GM21528 (cell line): ENCODE measurements at regions not wholly inside any gene's neighbourhood (a gene's known extent, or its start where the extent isn't known, plus 50 kb on each side); places are given as distances from the start of the nearest gene placed in this dataset.
A peak's percentile ranks its signal among the peaks of the same experiment; 100 is the strongest.

Source experiments
- ATAC-seq: cut with Tn5 transposase; IDR thresholded peaks from one replicate; pipeline ENCODE4 v1.9.1; 2021; ENCODE audit warnings: mild to moderate bottlenecking, moderate library complexity; ENCODE audit not compliant: unreplicated experiment, low FRiP score

- ATAC-seq: no peak
Observed at GRCh38 chr5:115439639-115440038, 104.9 kb downstream of the FEM1C start.

- ATAC-seq: no peak
Observed at GRCh38 chr5:115439042-115439441, 105.5 kb downstream of the FEM1C start.

GRCh38 chr5:115435778-115436712 lies 108.5 kb downstream of the FEM1C start:
- ATAC-seq: no peak

- ATAC-seq: no peak
Observed at GRCh38 chr5:115435065-115435777, 109.4 kb downstream of the FEM1C start.

DNA sequence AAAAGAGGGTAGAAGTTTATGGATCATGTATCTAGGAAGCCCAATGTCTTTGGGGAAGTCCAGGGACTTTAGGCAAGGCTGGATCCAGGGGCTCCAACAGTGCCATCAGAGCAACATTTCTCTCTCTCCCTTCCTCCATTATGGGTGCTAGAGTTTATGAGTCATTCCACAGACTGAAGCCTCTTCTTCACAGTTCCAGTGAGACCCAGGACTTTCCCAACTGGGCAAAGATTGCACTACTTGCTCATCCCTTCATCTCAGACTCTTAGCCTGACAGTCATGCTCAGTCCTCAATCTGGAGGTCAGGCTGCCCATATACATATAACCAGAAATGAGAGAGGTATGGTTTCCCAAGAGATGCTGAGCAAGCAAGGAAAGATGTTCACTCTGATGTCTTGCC lies 110.7 kb downstream of the FEM1C start:
- no peak for ATAC-seq

GRCh38 chr5:115432691-115433090 lies 111.9 kb downstream of the FEM1C start:
- ATAC-seq: no peak

DNA sequence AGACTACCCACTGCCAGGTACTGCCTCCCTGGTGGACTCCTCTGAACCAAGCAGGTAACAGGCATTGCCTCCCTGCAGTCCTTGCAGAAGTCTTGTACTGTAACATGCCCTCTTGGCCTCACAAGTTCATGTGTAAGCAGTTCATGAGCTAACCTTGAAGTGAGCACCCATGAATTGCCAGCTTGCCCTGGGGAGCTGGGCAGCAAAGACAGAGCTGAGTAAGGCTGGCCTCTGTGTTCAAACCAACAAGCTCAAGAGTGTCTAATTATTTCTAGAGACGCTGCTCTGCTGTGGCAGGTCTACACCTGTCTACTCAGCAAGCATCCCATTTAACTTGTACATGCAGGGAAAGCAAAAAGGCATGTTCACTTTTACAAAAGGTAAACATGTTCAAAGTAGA lies 113.5 kb downstream of the FEM1C start:
- ATAC-seq: no peak

DNA sequence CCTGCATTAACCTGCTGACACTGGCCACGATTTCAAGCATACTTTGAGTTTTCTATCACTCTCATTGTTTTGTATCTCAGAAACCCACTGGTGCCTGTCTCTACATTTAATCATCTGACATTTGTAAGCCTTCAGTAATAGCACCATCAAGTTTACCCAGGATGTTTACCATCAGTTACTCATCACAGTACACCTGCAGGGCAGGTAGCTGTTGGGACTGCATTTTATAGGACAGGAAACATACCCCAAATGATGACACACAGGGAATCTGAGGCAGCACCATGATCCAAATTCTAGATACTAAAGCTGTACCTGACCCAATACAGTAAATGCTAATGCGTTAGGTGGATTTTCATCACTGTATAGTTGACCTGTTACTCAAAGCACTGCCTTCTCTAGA lies 114.2 kb downstream of the FEM1C start:
- ATAC-seq: no peak

DNA sequence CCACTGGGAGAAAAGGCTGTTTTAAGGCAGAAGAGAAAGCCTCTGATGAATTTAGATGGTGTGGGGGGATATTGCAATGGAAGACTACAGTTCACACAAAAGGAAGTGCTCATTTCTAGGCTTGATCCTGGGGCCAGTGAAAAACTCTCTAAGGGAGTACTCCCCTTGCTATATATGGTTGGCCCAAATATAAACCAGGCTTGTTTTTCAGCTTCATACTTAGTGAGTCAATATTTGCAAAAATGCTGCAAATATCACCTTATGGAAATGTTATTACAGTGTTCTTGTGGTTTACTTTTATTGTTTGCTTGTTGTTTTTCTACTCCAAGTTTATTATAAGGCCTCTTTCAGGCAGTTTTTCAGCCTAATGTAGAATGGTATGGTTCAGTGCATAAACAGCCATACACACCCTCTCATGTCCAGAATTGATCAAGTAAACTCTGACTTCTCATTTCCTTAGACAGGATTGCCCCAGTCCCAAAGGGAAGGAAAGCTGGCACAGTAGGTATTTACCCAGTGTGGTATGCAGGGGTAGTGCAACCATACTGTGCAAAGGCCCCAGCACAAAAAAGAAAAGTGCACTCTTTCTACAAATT lies 115.1 kb downstream of the FEM1C start:
- no peak for ATAC-seq

DNA sequence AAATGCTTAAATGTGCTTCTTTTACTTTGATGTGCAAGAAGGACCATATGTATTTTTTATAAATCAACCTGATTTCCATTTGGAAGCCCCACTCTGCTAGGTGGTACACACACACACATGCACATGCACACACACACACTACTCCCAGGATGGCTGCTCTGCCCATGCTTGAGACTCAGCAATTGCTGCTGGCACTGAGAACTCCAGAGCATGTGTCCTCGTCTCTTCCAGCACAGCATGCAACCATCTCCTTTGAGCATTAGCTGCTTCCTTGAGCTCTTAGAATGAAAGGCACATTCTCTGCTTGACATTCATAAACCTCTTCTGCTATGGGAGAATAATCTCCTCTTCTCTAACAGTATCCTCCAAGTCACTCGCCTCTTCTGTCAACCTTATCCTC lies 115.9 kb downstream of the FEM1C start:
- ATAC-seq: no peak

- no peak for ATAC-seq
Observed at GRCh38 chr5:115428248-115428647, 116.3 kb downstream of the FEM1C start.

GRCh38 chr5:115424446-115424845 lies 120.1 kb downstream of the FEM1C start:
- no peak for ATAC-seq

DNA sequence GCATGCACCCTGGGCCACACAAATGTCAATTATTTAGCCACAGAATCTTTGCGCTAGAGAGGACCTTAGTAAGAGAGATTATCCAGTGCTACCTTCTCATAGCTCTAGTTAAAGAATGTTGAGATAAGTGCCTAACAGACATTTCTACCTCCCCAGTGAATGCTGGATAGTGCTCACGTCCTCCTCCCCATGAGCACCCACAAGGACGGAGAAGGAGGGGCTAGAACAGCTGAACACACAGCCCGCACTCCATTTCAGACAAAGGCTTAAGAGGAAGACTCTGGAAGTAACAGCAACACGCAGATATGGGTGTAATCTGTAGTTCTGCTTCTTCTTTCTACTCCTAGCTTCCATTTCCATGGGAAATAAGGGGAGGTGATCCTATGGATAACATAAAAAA lies 120.5 kb downstream of the FEM1C start:
- ATAC-seq: no peak

- ATAC-seq: no peak
Observed at GRCh38 chr5:115423541-115423940, 121.0 kb downstream of the FEM1C start.

DNA sequence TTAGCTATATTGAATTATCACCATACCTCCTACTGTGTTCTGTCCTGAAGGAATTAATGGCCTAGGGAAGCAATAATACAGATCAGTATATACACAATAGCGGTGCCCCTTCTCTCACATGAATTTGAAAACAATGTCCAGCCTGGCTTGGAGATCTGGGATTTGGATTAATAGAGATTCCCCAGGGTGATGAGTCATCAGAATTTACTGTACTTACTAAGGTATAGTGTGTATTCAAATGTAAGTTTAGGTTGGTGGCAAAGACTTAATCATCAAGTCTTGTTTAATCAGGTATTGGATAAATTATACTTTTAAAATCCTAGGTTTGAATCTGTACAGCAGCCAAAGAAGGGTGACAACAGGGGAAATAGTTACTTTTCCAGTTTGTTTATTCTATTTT lies 121.5 kb downstream of the FEM1C start:
- no peak for ATAC-seq

- ATAC-seq: peak; percentile 65
Observed at GRCh38 chr5:115420812-115421211, 123.8 kb downstream of the FEM1C start.

GRCh38 chr5:115419846-115420585 lies 123.6 kb upstream of the CCDC112 start:
- ATAC-seq: no peak

DNA sequence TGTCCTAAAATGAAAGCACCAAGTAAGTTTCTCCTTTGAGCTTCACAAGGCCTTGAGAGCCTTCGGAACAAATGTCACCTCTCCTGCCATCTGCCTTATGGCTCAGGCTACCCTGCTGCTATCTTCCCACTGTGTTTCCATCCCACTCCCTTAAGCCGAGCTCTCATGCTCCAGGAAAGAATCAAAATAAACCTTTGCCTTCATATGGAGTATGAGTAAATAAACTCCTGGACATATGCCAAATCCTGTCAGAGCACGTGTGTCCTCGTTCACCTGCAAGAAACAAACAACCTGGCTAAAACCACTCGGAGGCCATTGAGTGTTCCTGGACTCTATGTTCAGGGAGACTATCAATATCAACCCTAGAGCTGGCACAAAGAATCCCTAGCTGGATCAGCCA lies 122.3 kb upstream of the CCDC112 start:
- ATAC-seq: no peak

DNA sequence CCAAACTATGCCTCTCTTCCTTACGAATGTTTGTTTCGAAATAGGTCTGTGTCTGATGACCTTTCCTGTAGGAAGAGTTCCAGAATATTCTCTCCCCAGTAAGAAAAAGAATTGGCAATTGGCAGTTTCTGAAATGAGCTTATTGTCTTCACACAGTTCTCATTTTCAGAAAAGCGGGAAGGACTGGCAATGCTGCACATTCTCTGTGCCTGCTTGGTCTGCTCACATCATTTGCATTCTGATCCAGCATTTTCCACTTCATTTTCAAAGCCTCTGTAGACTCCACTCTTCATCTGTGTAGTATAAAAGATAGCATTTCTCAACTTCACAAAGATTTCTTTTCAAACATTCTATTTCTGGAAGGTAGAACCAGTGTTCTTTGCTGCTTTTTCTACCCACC lies 120.6 kb upstream of the CCDC112 start:
- ATAC-seq: no peak

GRCh38 chr5:115415143-115415491 lies 118.7 kb upstream of the CCDC112 start:
- no peak for ATAC-seq
